ENCODE measurements at regions not wholly inside any gene's neighbourhood (a gene's known extent, or its start where the extent isn't known, plus 50 kb on each side); places are given as distances from the start of the nearest gene placed in this dataset.

- TF ChIP-seq EZH2 (IDR thresholded peaks at IDR 0.05; ENCODE audit: borderline replicate concordance, low read length) (no peak), CTCF (IDR thresholded peaks at IDR 0.05; ENCODE audit: low read length) (no peak)
These were observed 475.5 kb upstream of the ACO1 start for GRCh38 chr9:31908891-31909480.
